ENCODE measurements at regions not wholly inside any gene's neighbourhood (a gene's known extent, or its start where the extent isn't known, plus 50 kb on each side); places are given as distances from the start of the nearest gene placed in this dataset.

DNA sequence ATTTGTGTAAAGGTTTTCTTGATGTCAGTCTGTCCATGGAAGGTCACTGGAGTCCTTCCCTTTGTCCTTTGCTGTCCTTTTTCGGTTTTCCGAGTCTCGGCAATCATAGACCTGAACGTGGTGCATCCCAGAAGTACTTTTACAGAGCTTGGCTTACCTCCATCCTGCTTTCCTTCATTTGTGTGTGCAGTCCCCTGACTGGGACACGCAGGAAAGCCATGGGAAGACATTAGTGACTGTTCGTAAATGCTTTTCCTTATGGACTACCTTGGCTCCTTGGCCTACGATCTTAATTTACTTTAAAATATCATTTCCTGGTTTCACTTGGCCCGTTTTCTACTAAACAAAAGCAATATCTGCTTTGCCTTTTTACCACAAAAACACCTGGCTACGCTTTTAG is 328.4 kb upstream of the RARB start:
- DNase-seq (ENCODE audit: low spot score) = no peak

DNA sequence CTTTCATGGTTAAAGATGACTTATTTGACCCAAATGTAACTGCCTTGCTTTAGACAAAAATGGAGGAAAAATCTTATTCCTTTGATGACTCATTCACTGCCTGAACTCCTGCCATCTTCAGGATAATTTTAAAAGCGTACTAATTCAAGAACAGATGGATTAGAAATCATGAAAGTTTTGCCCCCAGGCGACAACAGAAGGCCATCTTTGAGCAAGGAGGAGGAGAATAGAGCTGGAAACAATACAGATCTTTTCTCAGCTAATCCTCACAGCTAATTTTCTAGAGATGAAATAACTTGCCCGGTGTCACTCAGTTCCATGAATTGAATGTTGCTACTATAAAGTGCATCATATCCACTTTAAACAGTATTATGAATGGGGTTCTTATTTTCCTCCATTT is 324.7 kb upstream of the RARB start:
- no peak for DNase-seq (ENCODE audit: low spot score)

DNA sequence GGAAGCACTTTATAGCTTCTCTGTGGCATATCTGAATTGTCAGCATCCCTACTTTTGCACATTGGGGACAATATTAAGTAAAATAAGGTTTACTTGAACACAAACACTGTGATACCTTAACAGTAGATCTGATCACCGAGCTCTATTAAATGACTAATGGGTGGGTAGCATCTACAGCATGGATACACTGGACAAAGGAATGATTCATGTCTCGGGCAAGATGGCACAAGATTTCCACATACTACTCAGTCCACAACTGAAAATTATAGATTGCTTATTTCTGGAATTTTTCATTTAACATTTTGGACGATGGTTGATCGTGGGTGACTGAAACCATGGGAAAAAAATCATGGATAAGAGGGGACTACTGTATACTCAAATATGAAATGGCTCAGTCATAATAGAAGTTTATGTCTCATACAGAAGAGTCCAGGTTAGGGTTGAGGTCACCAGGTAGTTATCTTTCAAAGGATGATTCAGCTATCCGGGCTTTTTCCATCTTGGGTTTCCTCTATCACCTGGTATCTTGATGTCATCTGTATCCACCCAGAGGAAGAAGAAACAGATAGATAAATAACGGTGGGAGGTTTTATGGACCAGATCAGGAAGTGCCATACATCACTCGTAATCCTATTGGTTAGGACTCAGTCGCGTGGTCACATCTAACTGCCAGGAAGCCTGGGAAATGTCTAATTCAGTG is 320.0 kb upstream of the RARB start:
- DNase-seq (ENCODE audit: low spot score) = no peak

DNA sequence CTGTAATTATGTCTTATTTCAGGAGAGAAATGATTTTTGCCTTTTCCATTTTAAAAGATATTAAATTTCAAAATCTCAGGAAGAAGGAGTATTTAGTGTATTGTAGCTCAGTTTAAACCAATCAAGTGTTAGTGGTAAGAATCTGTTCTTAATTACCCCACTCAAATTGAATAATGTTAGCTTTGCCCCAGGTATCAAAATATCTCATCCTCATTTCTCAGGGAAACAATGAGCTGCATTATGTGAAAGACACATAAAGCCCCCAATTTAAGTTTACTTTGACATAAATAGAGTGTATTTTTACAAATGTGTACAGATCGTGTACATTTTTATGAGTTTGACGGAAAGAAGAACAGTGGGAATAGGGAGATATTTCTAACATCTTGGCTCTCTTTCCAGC is 317.4 kb upstream of the RARB start:
- DNase-seq (ENCODE audit: low spot score) = no peak

DNA sequence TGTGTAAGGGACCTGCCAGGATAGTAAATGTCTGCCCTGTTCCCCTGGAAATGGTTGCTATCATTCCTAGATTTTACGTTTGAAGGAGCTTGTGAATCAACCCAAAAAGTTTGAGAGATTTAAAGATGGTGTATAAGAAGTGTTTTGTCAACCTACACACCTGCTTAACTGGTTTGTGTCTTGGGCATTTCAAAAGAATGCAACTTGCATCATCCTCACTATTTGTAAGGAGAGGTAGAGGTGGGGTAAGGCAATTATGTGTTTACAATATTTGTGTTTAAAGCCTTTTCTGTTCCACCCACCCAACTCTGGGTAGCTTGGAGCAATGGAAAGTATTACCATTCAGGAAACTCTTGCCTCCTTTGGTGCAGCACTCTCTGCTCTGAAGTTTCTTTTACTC is 314.2 kb upstream of the RARB start:
- DNase-seq (ENCODE audit: low spot score) = no peak

DNA sequence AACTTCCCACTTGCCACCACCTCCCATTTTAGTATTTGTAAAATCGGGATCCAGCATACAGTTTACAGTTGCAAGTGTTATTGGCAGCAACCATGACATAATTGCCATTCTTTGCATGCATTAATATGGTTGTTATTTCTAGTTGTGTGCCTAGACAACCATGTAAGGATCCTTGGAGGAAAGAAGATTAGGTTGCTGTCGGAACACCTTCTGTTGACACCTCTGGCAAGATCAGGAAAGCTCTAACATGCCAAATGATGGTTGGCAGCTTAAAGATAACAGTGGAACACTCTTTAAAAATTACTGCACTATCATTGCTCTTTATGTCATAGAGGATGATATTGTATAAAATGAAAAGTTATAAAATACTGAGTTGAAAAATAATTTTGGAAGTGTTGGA is 313.5 kb upstream of the RARB start:
- DNase-seq (ENCODE audit: low spot score) = no peak

DNA sequence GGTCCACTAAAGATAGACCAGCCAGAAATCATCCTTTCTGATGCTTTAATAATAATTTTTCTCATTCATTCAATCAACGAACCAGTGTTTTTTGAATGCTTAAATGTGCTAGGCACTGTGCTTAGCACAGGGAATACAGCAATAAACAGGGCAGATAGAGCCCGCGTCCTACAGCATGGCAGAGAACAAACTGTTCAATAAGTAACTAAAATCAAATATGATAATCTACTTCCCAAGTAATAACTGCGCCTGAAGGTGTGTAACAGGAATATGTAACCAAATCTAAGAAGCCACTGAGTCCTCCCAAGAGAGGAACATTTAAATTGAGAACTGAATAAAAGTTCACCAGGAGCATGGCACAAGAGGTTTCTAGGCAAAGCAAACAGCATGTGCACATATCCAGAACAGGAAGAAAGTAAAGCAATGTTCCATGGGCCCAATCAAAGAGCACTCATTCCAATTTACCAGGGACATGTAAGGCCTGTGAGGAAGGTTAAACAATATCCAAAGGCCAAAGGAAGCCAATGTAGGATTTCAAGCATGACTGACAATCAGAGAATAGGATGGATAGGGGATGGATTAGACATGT is 311.0 kb upstream of the RARB start:
- DNase-seq (ENCODE audit: low spot score) = no peak

DNA sequence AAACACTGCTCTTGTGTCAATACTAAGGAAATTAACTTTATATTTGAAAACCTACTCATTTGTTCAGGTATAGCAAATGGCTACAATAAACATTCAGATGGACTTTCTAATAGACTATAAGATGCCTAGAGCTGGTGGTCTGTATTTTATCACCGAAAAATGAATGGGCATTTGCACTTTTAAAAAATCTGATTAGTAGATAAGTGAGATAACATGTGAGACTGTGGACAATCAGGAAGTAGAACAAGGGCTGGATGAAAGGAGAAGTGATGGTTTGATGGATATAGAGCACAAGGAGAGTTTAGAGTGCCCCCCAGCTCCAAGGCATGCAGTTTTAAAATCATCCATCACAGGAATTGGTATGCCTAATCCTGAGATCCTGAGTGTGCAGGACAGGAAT is 308.4 kb upstream of the RARB start:
- no peak for DNase-seq (ENCODE audit: low spot score)

DNA sequence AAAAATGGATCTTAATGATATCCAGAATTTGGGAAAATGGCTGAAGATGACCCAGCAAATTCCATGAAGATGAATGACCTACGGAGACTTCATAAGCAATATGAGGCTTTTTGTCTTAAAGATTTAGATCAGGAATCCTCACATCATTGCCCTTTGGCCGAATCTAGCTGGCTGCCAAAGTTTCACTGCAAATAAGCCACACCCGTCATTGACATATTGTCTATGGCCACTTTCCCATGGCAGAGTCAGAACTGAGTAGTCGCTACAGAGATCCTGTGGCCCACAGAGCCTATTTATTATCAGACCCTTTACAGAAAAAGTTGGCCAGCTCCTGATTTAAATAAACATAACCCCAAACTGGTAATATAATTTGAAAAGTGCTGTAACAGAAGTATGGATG is 307.4 kb upstream of the RARB start:
- no peak for DNase-seq (ENCODE audit: low spot score)

DNA sequence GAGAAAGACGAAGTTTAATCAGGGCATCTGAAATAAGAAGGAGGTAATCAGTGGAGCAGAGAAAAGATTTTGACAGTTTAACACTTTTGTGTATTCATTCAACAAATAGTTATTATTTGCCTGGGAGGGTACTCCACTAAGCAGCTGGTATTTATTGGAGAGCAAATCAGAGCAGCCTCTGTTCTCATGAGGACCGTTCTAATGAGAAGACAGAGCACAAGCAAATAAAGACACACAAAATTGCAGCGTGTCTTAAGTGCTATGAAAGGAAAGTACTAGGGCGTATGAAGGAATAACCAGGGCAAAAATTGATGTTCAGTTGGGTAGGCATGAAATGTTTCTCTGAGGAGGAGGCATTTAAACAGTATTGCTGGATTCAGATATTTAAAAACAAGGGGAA is 302.9 kb upstream of the RARB start:
- DNase-seq (ENCODE audit: low spot score) = no peak

DNA sequence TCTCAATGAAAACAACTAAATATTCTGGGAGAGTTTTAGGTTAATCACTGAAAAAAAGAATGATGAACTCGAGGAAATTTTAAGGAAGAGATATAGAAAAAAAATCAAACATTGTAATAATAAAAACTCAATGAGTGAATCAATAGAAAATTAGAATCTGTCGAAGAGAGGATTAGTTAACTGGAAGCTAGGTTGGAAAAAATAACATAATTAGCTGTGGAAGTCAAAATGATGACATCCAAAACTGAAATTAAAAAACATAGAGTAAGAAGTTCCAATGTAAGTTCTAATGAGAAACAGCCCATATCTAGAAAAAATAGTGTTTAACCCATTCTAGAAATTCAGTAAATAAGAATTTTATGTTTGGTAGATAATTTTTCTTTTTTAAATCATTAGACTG is 299.3 kb upstream of the RARB start:
- DNase-seq (ENCODE audit: low spot score) = no peak

DNA sequence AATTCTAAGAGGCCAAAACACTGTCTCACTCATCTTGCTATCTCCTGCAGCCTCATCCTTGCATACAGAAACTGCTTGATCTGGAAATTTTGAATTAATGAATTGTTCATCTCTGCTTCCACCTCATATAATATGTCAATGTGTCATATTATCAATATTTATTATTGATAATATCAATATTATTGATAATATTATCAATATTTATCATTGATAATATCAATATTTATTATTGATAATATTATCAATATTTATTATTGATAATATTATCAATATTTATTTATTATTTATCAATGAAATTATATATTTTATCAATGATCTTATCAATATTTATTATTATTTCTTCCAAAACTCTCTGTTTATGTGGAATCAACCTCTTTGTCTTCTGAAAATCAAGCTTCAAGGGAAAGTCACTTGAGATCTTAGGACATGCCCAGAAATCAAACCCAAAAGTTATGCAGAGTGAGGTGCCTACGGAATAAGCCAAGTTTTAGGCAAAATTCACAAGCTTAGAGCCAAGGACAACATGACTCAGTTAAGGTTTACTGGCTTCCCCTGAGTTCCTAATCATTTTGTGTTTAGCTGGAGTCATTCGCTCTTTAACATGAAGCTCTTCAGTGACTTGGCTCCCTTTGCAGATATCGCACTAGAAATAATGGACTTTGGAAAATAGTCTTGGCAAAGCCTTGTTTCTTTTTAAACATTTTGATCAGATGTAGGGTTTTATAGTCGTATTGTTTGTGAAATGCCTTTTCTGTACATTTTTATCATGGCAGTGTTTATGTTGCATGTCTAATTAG is 297.1 kb upstream of the RARB start:
- DNase-seq (ENCODE audit: low spot score) = no peak

DNA sequence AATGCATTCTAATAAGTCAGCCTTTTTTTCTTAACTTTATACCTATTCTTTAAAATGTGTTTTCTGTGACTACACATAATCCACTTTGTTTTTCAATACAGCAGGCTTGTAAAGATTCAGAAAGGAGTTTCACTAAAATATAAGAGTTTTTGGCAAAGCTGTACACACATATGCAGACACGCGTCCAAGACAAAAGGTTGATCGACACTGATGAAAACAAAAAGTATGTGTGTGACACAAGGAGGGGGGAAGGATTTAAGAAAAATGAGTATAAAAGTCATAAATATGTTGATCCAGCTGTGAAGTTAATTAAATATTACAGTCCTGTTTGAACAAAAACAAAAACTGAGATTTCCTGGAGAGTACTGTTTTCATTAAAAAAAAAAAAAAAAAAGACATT is 294.5 kb upstream of the RARB start:
- no peak for DNase-seq (ENCODE audit: low spot score)

DNA sequence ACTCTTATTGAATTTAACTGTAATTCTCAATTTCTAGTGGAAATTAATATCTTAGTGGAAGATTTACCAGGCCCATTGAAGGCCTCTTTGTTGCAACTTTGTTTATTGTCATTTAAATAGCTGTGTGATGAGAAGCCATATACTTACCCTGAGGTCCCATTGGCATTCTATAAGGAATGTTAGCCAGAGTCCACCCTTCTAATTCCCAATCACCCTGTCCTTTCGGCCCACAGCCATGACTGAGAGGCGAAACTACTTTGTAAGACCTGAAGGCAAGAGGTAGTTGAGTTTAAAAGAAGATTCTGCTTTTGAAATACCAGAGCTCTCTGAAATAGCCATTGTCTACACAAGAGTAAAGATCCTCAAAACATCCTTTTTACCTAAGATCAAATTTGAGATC is 290.5 kb upstream of the RARB start:
- no peak for DNase-seq (ENCODE audit: low spot score)

DNA sequence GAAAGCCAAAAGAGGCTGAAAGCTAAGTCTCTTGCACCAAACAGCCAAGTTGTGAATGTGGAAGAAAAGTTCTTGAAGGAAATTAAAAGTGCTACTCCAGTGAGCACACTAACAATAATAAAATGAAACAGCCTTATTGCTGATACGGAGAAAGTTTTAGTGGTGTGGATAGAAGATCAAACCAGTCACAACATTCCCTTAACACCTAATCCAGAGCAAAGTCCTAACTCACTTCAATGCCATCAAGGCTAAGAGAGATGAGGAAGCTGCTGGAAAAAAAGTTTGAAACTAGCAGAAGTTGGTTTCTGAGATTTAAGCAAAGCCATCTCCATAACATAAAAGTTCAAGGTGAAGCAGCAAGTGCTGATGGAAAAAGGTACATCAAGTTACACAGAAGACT is 288.8 kb upstream of the RARB start:
- no peak for DNase-seq (ENCODE audit: low spot score)

DNA sequence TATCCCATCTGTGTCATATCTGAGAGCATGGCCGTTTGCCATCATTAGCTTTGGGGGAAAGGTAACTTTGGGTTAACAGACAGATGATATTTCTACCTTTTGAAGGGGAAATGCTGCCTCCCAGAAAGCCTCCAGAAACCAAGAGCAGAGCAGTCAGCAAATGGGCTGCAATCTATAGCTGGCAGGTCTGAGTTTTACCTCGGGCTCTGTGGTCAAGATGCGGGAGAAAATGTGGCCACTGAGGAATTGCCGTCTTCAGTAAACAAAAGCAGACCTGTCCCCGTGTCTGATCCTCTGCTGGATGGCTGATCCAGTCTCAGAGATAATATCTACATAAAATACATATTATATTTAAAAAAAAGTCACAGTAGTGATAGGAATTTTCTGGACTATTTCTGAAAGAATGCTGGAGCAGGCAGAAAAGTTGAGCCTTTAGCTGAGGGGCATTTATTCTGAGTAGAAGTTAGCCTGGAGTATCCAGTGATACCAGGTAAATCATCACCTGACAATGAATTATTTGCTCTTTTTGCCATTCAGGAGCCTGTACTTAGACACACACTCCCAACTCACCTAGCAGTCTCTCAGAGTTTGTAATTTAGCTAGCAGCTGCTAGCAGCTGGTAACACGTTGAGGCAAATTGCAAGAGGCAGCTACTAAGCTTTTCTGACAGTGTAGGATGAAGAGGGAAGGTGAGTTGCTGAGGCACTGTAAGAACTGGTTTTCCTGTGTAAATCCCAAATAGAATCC is 285.3 kb upstream of the RARB start:
- no peak for DNase-seq (ENCODE audit: low spot score)

DNA sequence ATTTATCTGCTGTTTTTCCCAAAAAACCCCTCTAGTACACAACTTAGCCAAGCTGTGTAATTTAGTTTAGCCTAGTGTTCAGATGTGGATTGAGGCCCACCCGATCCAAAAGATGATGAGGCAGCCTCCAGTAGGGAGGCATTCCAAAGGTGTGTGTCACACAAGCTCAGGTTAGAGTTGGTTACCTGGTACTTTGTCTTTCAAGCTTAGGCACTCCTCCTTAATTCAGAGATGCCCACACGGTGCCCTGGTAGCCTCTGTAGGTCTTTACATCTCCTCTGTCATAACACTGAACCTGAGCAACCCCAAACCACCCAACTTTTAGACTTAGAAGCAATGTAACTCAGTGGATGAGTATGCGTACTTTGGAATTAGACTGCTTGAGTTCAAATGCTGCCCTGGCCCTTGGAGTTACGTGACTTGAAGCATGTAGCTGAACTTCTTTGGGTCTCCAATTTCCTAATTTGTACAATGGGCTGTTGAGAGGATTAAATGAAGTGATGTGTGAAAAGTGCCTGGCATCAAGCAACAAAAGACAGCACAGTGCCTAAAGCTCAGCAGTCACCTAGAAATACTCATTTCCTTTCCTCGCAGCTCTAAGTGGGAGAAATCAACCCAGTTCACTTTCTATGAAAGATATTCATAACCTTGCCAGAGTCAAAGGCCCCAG is 284.6 kb upstream of the RARB start:
- DNase-seq (ENCODE audit: low spot score) = no peak

DNA sequence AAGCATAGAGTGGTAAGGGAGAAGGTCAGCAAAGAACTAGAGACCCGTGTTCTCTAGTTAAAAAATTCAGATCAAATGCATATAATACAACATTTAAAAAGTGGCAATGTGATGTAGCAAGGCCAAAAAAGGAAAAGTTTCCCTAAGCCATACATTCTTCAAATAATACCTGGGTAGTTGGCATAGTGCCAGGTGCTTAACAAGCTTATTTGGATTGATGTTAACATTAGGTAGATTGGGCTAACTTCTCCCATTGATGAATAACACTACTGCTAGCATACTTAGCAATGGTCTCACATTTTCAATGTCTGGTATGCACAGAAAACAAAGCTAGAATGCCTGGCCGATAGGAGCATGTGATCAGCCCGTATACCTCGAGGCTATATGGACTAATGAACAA is 283.6 kb upstream of the RARB start:
- no peak for DNase-seq (ENCODE audit: low spot score)

DNA sequence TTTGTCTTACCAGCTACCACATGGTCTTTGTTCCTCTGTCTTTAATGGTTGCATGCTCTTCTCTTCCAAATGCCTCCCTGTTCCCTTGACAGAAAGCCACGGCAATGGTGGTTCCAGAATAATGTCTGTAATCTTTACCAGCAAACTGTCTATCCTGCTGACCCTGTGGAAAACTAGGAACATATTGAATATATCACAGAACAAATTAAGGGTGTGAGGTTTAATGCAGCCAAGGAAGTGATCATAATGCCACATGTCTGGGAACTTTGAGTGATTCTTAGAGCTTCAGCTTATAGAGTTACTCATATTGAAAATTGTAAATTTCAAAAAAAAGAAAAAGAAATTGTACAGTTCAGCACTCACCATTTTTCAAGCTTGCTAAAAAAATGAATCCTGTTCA is 282.9 kb upstream of the RARB start:
- no peak for DNase-seq (ENCODE audit: low spot score)

DNA sequence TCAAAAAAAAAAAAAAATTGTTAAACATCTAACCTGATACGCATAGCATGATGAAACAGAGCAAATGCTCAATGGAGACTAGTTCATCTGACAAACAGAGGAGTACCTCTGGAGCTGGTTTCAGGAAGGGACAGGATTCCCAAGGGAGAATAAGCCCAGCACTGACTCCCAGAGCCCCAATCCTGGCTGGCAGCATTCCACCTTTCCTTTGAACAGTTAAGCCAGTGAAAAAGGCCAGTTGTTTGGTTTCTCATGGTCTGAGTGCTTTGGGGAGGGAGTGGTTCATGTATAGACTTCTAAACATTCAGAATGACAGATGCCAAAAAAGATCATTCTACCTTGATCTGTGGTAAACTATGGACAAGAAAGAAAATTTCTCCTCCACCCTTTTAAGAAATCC is 277.9 kb upstream of the RARB start:
- no peak for DNase-seq (ENCODE audit: low spot score)

DNA sequence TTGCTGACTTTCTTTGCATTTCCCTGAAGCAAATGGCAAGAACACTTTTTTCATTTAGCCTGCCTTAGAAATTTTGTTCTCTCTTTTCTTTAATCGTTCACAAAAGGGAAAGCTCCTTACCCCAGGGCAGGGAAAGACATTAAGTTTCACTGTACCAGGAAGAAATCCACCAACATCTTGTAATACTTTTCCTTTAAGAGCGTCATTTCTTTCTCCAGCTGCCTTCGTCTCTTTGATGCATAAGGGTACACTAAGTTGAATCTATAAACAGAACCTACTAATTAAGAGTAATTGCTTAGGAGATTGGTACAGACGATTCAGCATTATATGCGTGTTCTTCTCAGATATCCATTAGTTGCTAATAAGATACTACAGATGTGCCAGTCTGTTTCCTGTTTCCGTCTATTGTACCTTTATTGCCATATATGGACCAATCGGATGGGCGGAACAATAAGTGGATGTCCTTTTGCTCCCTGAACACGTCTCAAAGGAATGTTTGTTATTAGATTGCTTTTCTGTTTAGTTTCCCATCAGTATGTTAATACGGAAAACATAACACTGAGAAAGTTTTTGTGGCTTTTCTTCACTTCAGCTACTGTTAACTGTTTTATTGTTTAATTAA is 276.7 kb upstream of the RARB start:
- DNase-seq (ENCODE audit: low spot score) = no peak

DNA sequence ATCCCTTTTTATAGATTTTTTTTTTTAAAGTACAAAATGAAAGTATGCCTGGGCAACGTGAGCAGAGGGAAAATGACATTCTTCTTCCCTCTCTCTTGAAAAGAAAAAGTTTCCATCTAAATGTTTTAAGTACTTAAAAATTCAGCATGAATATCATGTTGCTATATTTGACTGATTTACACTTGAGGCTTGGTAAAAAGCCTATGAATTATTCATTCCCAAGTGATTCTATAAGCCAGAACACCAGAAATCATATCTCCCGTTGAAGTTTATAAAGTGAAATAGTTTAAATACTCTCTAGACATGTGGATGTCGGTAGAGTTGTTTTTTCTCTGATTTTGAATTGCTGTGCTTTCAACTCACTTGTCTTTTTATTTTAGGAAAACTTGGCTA is 276.2 kb upstream of the RARB start:
- no peak for DNase-seq (ENCODE audit: low spot score)

All from HuH-7.5 (cell line).